AG10803 (cell line): ENCODE measurements at regions not wholly inside any gene's neighbourhood (a gene's known extent, or its start where the extent isn't known, plus 50 kb on each side); places are given as distances from the start of the nearest gene placed in this dataset.
"Not testable (repeated sequence)": the region's sequence is repeated elsewhere in the genome, so short reads cannot be mapped to it uniquely, and the experiment has no call there.

ENCODE experiments used
- DNase-seq: peaks from one replicate; pipeline ENCODE4 v3.0.0; 2010; ENCODE audit warnings: low read depth
- H3K4me3 ChIP-seq: 2 replicates; pipeline ENCODE4 v1.5.1; 2011; ENCODE audit warnings: mild to moderate bottlenecking, low read length, control low read depth
- CTCF ChIP-seq: conservative IDR thresholded peaks from 2 replicates; pipeline ENCODE4 v1.5.1; 2011; ENCODE audit warnings: mild to moderate bottlenecking, low read length, control low read depth, inconsistent platforms

GRCh38 chr5:58172946-58173345 is 286.9 kb downstream of the PLK2 start:
- no peak overlapping the region for H3K4me3 ChIP-seq
- DNase-seq, result no peak
- no peak for TF ChIP-seq CTCF

DNA sequence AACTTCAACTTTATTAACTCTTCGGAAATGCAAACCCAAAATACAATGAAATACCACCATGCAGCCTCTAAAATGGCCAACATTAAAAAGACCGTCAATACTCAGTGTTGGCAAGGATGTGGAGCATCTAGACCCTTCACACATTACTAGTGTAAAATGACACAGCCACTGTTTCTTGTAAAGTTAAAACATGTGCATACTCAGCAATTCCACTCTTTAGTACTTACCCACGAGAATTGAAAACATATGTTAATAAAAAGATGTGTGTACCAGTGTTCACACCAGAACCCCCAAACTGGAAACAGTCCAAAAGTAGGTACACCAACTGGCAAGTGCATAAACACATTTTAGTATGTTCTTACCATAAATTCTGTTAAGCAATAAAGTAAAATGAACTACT is 294.7 kb downstream of the PLK2 start:
- no peak for DNase-seq
- H3K4me3 ChIP-seq, result no peak overlapping the region
- no peak for TF ChIP-seq CTCF

DNA sequence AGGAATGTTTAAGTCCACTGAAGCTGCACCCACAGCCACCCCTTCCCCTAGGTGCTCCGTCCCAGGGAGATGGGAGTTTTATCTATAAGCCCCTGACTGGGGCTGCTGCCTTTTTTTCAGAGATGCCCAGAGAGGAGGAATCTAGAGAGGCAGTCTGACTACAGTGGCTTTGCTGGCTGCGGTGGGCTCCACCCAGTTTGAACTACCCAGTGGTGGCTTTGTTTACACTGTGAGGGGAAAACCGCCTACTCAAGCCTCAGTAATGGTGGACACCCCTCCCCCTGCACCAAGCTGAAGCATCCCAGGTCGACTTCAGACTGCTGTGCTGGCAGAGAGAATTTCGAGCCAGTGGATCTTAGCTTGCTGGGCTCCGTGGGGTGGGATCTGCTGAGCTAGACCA is 298.0 kb downstream of the PLK2 start:
- not testable (repeated sequence) for DNase-seq, H3K4me3 ChIP-seq

DNA sequence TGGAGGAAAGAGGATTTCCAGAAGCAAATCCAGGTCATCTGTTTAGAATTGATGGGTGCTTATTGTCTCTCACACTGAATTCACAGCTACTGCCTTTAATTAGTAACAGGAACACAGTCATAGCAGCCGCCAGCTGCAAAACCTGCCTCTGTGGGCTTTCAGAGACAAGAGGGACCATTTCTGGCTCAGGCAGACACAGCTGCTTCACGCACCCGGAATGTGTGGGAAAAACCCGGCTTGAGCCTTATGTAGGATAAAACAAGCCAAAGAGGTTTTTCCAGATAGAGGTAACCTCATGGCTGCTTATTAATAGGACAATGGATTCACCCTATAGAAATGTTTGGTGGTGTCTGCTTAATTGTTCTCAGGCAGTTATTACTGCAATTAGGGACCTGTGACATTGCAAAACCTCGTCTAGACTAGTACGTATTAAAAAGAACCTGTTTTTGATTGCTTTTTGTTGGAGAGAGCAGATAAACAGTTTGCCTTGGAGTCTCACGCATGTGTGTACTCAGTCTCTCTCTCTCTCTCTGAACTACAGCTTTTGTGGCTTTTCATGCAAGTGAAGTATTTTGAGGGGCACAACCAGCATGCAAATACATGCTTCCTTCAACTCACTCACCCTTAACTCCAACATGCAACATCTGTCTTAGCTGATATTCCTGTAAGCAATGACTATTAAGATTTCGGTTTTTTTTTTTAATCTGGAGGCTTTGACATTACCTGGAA is 302.7 kb downstream of the PLK2 start:
- H3K4me3 ChIP-seq, result no peak overlapping the region
- peak; percentile 77 for DNase-seq

GRCh38 chr5:58156361-58156760 is 303.5 kb downstream of the PLK2 start:
- TF ChIP-seq CTCF, result no peak
- no peak overlapping the region for H3K4me3 ChIP-seq
- peak; percentile 63 for DNase-seq

More for the DNA sequence above, 302.7 kb downstream of the PLK2 start:
- no peak for TF ChIP-seq CTCF

DNA sequence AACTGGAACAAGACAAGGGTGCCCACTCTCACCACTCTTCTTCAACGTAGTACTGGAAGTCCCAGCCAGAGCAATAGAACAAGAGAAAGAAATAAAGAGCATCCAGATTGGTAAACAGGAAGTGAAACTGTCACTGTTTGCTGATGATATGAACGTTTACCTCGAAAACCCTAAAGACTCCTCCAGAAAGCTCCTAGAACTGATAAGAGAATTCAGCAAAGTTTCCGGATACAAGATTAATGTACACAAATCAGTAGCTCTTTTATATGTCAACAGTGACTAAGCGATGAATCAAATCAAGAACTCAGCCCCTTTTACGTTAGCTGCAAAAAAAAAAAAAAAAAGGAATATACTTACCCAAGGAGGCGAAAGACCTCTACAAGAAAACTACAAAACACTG is 306.6 kb downstream of the PLK2 start:
- no peak for DNase-seq
- no peak overlapping the region for H3K4me3 ChIP-seq
- no peak for TF ChIP-seq CTCF

- DNase-seq, result no peak
- no peak overlapping the region for H3K4me3 ChIP-seq
- TF ChIP-seq CTCF, result no peak
Measured at GRCh38 chr5:58151414-58151813, 308.5 kb downstream of the PLK2 start.

DNA sequence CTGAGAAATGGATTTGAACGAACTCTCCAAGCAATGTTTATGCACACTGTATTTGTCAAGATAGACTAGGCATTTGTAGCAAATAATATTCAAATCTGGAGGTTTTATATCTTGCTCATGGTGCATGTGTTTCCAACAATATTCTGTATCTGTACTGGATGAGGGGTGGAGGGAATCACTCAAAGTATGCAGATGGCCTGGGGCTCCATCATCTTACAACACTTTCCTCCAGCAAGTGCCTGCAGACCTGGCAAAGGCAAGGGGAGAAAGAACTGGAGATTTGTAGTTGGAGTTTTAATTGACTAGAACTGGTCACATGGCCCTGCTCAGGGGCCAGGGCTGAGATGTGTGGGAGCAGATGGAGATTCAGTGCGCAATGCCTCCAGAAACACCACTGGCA is 309.0 kb downstream of the PLK2 start:
- TF ChIP-seq CTCF, result no peak
- H3K4me3 ChIP-seq, result no peak overlapping the region
- DNase-seq, result no peak
